ENCODE measurements at regions not wholly inside any gene's neighbourhood (a gene's known extent, or its start where the extent isn't known, plus 50 kb on each side); places are given as distances from the start of the nearest gene placed in this dataset.

GRCh38 chr12:77619425-77619824, 211.3 kb upstream of the NAV3 start:
- DNase-seq: no peak

- no peak for DNase-seq
Observed at GRCh38 chr12:77617818-77618217, 212.9 kb upstream of the NAV3 start.

DNA sequence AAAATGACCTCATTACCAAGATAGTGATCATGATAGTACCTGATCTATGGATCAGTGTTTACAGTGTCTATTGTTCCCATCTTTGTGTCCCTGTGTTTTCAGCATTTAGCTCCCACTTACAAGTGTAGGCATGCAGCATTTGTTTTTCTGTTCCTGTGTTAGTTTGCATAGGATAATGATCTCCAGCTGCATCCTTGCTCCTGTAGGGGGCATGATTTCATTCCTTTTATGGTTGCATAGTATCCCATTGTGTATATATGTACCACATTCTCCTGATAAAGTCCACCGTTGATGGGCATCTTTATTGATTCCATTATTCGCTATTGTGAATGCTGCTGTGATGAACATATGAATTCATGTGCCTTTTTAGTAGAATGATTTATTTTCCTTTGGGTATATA, 215.4 kb upstream of the NAV3 start:
- DNase-seq: no peak

DNA sequence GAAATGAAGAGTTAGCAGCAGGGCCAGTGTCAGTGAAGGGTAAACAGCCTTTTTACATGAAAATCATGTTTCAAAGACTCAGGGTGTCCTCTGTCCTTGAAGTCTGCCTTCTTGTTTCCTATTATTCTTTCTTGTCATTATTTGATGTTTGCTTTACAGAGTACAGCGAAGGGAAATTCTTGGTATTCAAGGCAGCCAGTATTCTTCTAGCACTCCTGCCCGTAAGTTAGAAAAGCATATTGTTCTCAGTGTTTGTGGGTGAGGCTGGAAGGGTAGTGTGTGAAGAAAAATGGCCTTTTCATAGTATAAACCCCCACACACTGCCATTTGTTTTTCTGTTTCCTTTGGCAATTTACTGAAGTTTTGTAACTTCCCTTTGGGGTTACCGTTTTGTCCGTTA, 217.3 kb upstream of the NAV3 start:
- no peak for DNase-seq

DNA sequence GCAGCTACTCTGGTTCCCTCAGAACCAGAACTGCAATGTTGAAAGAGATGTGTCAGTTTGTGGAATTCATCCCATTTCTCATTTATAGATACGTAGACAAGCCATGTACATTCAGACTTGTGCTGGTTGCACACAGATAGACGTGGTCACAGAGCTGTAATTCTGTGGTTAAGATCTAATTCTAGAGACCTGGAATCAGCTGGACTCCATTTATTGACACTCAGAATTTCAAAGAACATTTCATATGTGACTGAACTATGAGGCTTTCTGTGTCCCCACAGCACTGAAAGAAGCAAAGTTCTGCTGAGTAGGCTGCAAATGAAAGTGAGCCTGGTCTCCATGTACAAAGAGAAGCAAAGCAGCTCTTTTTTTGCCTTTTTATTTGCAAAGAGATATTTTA, 220.2 kb upstream of the NAV3 start:
- DNase-seq: no peak

GRCh38 chr12:77609016-77609415, 221.7 kb upstream of the NAV3 start:
- no peak for DNase-seq

- no peak for DNase-seq
Observed at GRCh38 chr12:77608271-77608824, 222.3 kb upstream of the NAV3 start.

DNA sequence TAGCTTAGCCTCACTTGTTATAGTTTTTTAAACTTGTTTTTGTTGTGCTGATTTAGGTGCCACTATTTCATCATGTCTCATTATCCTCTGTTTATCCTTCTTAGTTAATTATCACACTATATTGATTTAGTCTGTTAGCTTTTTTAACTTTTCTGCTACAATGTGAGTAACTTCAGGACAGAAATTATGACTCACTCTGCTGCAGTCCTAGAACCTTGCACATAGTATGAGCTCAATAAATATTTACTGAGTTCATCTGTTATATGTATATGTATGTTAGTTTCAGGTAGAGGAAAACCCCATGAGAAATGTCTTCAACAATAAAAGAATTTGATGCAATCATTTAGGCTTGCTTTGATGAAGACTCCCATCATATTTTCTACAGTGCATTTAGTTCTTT, 224.3 kb upstream of the NAV3 start:
- DNase-seq: no peak

- DNase-seq: no peak
Observed at GRCh38 chr12:77603946-77604345, 226.7 kb upstream of the NAV3 start.

- no peak for DNase-seq
Observed at GRCh38 chr12:77601069-77601468, 229.6 kb upstream of the NAV3 start.

GRCh38 chr12:77600468-77600843, 230.2 kb upstream of the NAV3 start:
- DNase-seq: no peak

GRCh38 chr12:77599782-77600467, 230.8 kb upstream of the NAV3 start:
- DNase-seq: no peak

DNA sequence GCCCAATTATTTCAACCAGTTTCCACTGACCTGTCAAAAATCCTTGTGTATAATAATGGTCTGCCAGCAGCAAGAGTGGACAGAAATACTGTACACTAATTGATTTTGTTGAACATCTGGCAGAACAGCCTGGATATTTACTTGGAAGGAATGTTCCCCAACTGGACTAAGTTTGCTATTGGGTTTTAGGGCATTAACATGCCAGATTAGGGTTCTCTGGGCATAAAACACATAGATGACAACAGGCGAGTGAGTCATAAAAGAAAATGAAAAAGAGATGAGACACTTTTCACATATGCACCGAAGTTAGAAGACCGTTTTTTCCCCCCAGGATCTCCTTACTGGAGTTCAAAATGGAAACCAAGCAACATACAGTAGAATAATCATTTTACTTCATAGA, 236.3 kb upstream of the NAV3 start:
- DNase-seq: no peak

- no peak for DNase-seq
Observed at GRCh38 chr12:77592836-77593235, 237.9 kb upstream of the NAV3 start.

- no peak for DNase-seq
Observed at GRCh38 chr12:77591959-77592743, 238.5 kb upstream of the NAV3 start.

DNA sequence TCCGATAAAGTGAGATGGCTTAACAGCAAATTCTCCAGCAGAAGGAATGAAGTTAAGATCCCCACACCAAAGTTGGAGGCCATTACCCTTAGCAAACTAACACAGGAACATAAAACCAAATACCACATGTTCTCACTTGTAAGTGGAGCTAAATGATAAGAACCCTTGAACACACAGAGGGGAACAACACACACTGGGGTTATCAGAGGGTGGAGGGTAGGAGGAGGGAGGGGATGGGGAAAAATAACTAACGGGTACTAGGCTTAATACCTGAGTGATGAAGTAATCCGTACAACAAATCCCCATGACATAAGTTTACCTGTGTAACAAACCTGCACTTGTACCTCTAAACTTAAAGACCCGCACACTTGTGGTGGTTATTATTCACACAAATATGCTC, 240.4 kb upstream of the NAV3 start:
- DNase-seq: no peak

- DNase-seq: no peak
Observed at GRCh38 chr12:77584860-77585259, 245.8 kb upstream of the NAV3 start.

DNA sequence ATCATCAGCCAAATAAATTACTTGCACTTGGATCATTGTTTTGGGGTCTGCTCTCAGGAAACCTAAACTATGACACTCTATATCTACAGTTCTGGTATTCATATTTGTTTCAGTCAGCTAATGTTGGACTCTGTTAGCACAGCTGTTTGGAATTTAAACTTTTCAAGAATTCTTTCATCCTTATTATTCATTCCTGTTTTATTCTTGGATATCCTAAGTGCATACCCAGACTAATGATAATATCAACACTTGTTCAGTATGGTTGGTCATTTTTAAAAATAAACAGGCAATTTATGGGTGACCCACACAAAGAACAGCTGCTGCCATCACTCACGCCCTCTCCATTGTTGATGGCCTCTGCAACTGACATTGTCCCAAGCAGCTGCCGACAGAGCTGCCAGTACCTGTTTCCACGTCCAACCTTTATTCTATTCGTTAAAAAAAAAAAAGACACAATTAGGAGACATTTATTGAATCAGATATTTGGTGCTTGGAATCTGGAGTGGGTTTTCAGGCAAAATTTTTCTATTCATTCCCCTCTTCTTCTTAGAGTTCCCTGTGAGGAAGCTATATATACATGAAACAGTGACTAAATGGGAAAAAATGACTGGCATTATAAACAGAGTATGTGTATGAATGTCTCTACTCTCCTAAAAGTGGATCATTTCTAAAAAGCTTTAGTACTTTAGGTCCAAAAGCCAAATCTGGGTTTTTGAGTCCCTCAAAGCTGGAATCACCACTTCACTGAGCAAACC, 252.1 kb upstream of the NAV3 start:
- no peak for DNase-seq

GRCh38 chr12:77577791-77578190, 252.9 kb upstream of the NAV3 start:
- no peak for DNase-seq

- DNase-seq: no peak
Observed at GRCh38 chr12:77575376-77575919, 255.2 kb upstream of the NAV3 start.

GRCh38 chr12:77572371-77572770, 258.3 kb upstream of the NAV3 start:
- DNase-seq: no peak

DNA sequence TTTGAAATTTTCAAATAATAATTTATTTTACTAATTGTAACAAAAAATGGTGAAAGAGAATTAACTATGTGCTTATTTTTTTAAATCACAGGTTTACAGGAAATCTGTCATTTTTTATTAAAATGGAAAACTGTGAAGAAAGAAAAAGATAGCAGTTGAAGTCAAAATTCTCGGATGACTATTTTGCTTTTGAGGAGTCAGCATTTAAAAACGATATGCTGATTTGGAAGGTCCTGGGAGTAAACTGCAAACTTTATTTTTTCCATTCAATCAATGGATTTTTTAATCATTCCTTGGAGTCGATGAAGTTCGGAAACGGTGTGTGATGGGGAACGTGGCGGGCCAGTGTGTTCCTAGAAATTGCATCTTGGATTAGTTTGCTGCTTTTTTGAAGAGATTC, 258.9 kb upstream of the NAV3 start:
- DNase-seq: no peak

DNA sequence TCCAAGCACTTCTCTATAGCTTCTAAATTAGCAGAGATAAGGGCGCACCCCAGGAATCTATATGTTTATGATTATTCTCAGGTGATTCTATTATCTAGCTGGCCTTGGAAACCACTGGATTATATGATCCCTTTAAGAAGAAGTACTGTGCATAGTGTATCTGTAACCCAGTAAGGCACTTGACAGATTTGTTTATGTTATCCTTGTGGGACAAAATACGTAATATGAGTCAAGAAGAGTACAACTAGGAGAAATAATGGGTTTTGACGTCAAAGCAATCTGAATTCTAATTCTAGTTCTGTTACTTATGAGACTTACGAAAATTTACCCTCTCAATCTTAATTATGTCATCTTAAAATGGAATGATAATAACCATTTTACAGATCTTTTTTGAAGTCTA, 259.6 kb upstream of the NAV3 start:
- no peak for DNase-seq
